DMS53 treated with DMSO at 0.1 percent for 48 hours (cell line): ENCODE measurements at regions not wholly inside any gene's neighbourhood (a gene's known extent, or its start where the extent isn't known, plus 50 kb on each side); places are given as distances from the start of the nearest gene placed in this dataset.

Source experiments
- DNase-seq: peaks from one replicate; lab custom pipeline; 2025; ENCODE audit not compliant: unreplicated experiment; lab: John Stamatoyannopoulos, UW

- DNase-seq = peak; percentile 10
Measured at GRCh38 chr13:50511877-50512341, 331.6 kb downstream of the DLEU7 start.

GRCh38 chr13:50512474-50513299 is 330.8 kb downstream of the DLEU7 start:
- no peak for DNase-seq

GRCh38 chr13:50513300-50513877 is 330.1 kb downstream of the DLEU7 start:
- DNase-seq = peak; percentile 11

GRCh38 chr13:50514249-50514648 is 329.2 kb downstream of the DLEU7 start:
- no peak for DNase-seq

GRCh38 chr13:50518131-50518530 is 325.4 kb downstream of the DLEU7 start:
- no peak for DNase-seq

GRCh38 chr13:50518781-50519201 is 324.7 kb downstream of the DLEU7 start:
- DNase-seq = no peak

GRCh38 chr13:50519866-50520265 is 323.6 kb downstream of the DLEU7 start:
- DNase-seq = no peak

- no peak for DNase-seq
Measured at GRCh38 chr13:50521006-50521830, 322.3 kb downstream of the DLEU7 start.

GRCh38 chr13:50521831-50522149 is 321.7 kb downstream of the DLEU7 start:
- no peak for DNase-seq

GRCh38 chr13:50522506-50522905 is 321.0 kb downstream of the DLEU7 start:
- no peak for DNase-seq

- DNase-seq = no peak
Measured at GRCh38 chr13:50523307-50523706, 320.2 kb downstream of the DLEU7 start.

GRCh38 chr13:50524560-50524959 is 318.9 kb downstream of the DLEU7 start:
- DNase-seq = no peak

GRCh38 chr13:50526661-50527071 is 316.8 kb downstream of the DLEU7 start:
- no peak for DNase-seq

GRCh38 chr13:50527188-50527587 is 316.3 kb downstream of the DLEU7 start:
- no peak for DNase-seq

- DNase-seq = peak; percentile 9
Measured at GRCh38 chr13:50527612-50528509, 315.6 kb downstream of the DLEU7 start.

GRCh38 chr13:50529154-50529882 is 314.2 kb downstream of the DLEU7 start:
- DNase-seq = no peak

- DNase-seq = peak; percentile 23
Measured at GRCh38 chr13:50531917-50532899, 311.3 kb downstream of the DLEU7 start.

GRCh38 chr13:50535050-50535449 is 308.4 kb downstream of the DLEU7 start:
- no peak for DNase-seq

- DNase-seq = no peak
Measured at GRCh38 chr13:50537029-50537428, 306.5 kb downstream of the DLEU7 start.
